Thymus (tissue), 11 donors: ENCODE measurements at regions not wholly inside any gene's neighbourhood (a gene's known extent, or its start where the extent isn't known, plus 50 kb on each side); places are given as distances from the start of the nearest gene placed in this dataset.

Source experiments
- DNase-seq, 9 donors: peaks; one replicate each; pipeline ENCODE4 v3.0.0-alpha.2; 2013; ENCODE audit warnings: low spot score in 9 of 9, low read depth in 6 of 9, missing footprints in 1 of 9
- H3K27ac ChIP-seq, 2 donors: one replicate each; pipeline ENCODE4 v1.5.1; 2013; ENCODE audit warnings: control low read depth in 1 of 2, low read depth in 1 of 2, low read length in 1 of 2, mild to moderate bottlenecking in 1 of 2, moderate library complexity in 1 of 2
- H3K27me3 ChIP-seq, 2 donors: one replicate each; pipeline ENCODE4 v1.5.1; 2013; ENCODE audit warnings: low read length in 1 of 2; ENCODE audit not compliant: control insufficient read depth in 2 of 2, insufficient read depth in 1 of 2
- H3K36me3 ChIP-seq, 2 donors: one replicate each; pipeline ENCODE4 v1.5.1; 2013; ENCODE audit warnings: low read length in 1 of 2, mild to moderate bottlenecking in 1 of 2, moderate library complexity in 1 of 2; ENCODE audit not compliant: control insufficient read depth in 2 of 2, insufficient read depth in 2 of 2
- H3K4me1 ChIP-seq, 2 donors: one replicate each; pipeline ENCODE4 v1.5.1; 2013; ENCODE audit warnings: low read length in 2 of 2; ENCODE audit not compliant: control insufficient read depth in 2 of 2, insufficient read depth in 2 of 2
- H3K4me3 ChIP-seq, 2 donors: one replicate each; pipeline ENCODE4 v1.5.1; 2013; ENCODE audit warnings: low read length in 2 of 2, control low read depth in 1 of 2, mild to moderate bottlenecking in 1 of 2
- H3K9me3 ChIP-seq, 2 donors: one replicate each; pipeline ENCODE4 v1.5.1; 2013; ENCODE audit warnings: low read length in 1 of 2, mild to moderate bottlenecking in 1 of 2; ENCODE audit not compliant: control insufficient read depth in 2 of 2, insufficient read depth in 1 of 2
- WGBS: extraction: QIAGEN DNeasy Blood & Tissue Kit; methylation state at CpG from one replicate; pipeline ENCODE4 v1.1.7; 2013; 5-methylcytosine and 5-hydroxymethylcytosine counted together
- donor health status: healthy.

- no peaks in the 10 kb centered on the region for H3K36me3 ChIP-seq
- H3K4me1 ChIP-seq: peaks cover 22 to 40% of the 10 kb centered on the region in 2 donors
- H3K9me3 ChIP-seq: no peaks in the 10 kb centered on the region
- H3K27me3 ChIP-seq: no peaks in the 10 kb centered on the region
- WGBS: 87% methylated on average over 6 of the region's 6 CpGs
- no peak overlapping the region for H3K4me3 ChIP-seq
- H3K27ac ChIP-seq: no peak overlapping the region
- DNase-seq: no peak
Observed at GRCh38 chr12:93247313-93247991, 130.3 kb upstream of the NUDT4 start.

DNA sequence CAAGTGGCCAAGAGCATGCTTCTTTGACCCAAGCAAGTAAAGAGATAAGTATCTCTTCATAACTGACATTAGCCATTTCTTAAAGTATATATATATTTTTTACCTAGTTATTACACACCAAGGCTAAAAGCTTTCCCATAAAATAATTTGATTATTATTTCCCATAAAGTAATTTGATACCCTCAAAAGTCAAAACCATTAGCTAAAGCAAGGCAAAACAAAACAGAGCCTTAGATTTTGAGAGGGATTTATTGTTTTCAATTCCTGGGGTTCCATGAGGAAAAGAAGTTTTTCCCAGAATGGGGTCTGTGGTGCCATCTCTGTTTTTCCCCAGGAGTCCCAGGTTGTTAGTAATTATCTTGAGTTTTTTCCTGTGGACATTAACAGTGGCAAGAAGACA, 125.5 kb upstream of the NUDT4 start:
- Histone ChIP-seq H3K4me3 (no peak overlapping the region), H3K4me1 (peaks cover 0 to 7% of the 10 kb centered on the region in 2 donors), H3K27ac (no peak overlapping the region), H3K27me3 (no peaks in the 10 kb centered on the region), H3K9me3 (peaks cover 2 to 11% of the 10 kb centered on the region in 2 donors), H3K36me3 (no peaks in the 10 kb centered on the region)
- no peak for DNase-seq

GRCh38 chr12:93254911-93255310, 122.8 kb upstream of the NUDT4 start:
- Histone ChIP-seq H3K9me3 (peaks cover 2 to 11% of the 10 kb centered on the region in 2 donors), H3K4me1 (no peaks in the 10 kb centered on the region), H3K36me3 (no peaks in the 10 kb centered on the region), H3K27ac (no peak overlapping the region), H3K27me3 (no peaks in the 10 kb centered on the region), H3K4me3 (no peak overlapping the region)
- DNase-seq: no peak

GRCh38 chr12:93256256-93256969, 121.3 kb upstream of the NUDT4 start:
- H3K4me1 ChIP-seq: no peaks in the 10 kb centered on the region
- H3K27me3 ChIP-seq: no peaks in the 10 kb centered on the region
- H3K4me3 ChIP-seq: no peak overlapping the region
- H3K9me3 ChIP-seq: peaks cover 2 to 11% of the 10 kb centered on the region in 2 donors
- no peak overlapping the region for H3K27ac ChIP-seq
- WGBS: 97% methylated on average over 2 of the region's 2 CpGs
- no peak for DNase-seq
- H3K36me3 ChIP-seq: no peaks in the 10 kb centered on the region

GRCh38 chr12:93261505-93262094, 116.1 kb upstream of the NUDT4 start:
- no peak for DNase-seq
- Histone ChIP-seq H3K27me3 (no peaks in the 10 kb centered on the region), H3K4me1 (no peaks in the 10 kb centered on the region), H3K27ac (no peak overlapping the region), H3K36me3 (no peaks in the 10 kb centered on the region), H3K9me3 (no peaks in the 10 kb centered on the region), H3K4me3 (no peak overlapping the region)
- WGBS: 99% methylated on average over 5 of the region's 5 CpGs

DNA sequence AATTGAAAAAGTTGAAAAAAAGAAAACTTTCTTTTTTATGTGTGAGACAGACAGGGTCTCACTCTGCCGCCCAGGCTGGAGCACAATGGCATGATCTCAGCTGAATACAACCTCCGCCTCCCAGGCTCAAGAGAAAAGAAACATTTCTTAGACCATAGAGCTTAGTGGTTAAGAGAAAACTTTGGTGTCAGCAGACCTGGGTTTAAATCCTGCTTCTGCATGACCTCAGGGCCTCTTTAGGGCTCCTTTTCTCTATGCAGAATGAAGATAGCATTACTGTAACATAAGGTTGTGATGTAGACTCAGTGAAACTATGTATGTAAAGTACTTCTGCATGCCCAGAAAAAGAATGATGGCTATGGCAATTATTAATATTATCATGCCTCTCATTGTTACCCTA, 104.7 kb upstream of the NUDT4 start:
- Histone ChIP-seq H3K36me3 (no peaks in the 10 kb centered on the region), H3K27ac (no peak overlapping the region), H3K4me1 (peaks cover 7 to 11% of the 10 kb centered on the region in 2 donors), H3K4me3 (no peak overlapping the region), H3K27me3 (no peaks in the 10 kb centered on the region), H3K9me3 (no peaks in the 10 kb centered on the region)
- 97% methylated on average over 2 of the region's 2 CpGs for WGBS
- DNase-seq: no peak

- no peaks in the 10 kb centered on the region for H3K27me3 ChIP-seq
- peak in 7 of 9 donors; percentile 8 to 54 (median 18) for DNase-seq
- no peak overlapping the region for H3K27ac ChIP-seq
- H3K36me3 ChIP-seq: no peaks in the 10 kb centered on the region
- H3K9me3 ChIP-seq: no peaks in the 10 kb centered on the region
- no peak overlapping the region for H3K4me3 ChIP-seq
- WGBS: 34% methylated on average over 8 of the region's 8 CpGs
- H3K4me1 ChIP-seq: peaks cover 7 to 11% of the 10 kb centered on the region in 2 donors
Observed at GRCh38 chr12:93273834-93274564, 103.7 kb upstream of the NUDT4 start.

DNA sequence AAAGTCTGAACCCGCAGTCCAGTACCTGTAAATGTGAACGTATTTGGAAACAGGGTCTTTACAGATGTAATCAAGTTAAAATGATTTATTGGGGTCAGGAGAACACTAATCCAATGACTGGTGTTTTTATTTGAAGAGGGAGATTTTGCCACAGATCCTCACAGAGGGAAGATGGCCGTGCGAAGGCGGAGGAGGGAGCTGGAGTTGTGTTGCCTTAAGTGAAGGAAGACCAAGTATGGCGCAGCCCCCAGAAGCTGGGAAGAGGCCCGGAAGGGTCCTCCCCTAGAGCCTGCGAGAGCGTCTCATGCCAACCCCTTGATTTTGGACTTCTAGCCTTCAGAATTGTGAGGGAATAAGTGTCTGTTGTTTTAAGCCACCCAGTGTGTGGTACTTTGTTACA, 102.8 kb upstream of the NUDT4 start:
- H3K36me3 ChIP-seq: no peaks in the 10 kb centered on the region
- no peaks in the 10 kb centered on the region for H3K9me3 ChIP-seq
- WGBS: 93% methylated on average over 9 of the region's 9 CpGs
- H3K27ac ChIP-seq: no peak overlapping the region
- no peak for DNase-seq
- peaks cover 11 to 15% of the 10 kb centered on the region in 2 donors for H3K4me1 ChIP-seq
- no peak overlapping the region for H3K4me3 ChIP-seq
- H3K27me3 ChIP-seq: no peaks in the 10 kb centered on the region

DNA sequence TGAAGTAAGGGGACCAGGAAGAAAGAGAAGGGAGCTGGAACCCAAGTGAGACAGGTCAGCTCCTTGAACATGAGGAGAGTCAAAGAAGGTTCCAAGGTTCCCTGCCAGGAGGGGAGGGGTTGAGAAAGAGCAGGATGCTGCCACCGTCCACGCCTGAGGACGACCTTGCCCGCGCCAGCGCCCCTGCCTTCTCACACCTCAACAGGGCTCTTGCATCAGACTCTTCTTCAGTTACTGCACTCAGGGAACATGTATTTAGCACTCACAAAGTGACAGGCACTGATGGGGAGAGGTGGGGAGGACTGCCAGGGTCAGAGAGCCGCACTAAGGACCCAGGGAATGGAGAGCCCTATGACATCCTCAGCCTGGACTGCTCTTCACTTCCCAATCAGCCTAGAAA, 102.1 kb upstream of the NUDT4 start:
- DNase-seq: no peak
- peaks cover 13 to 17% of the 10 kb centered on the region in 2 donors for H3K4me1 ChIP-seq

More for the DNA sequence above, 102.1 kb upstream of the NUDT4 start:
- no peaks in the 10 kb centered on the region for H3K36me3 ChIP-seq
- no peaks in the 10 kb centered on the region for H3K27me3 ChIP-seq
- no peaks in the 10 kb centered on the region for H3K9me3 ChIP-seq
- no peak overlapping the region for H3K4me3 ChIP-seq
- 92% methylated on average over 7 of the region's 7 CpGs for WGBS
- no peak overlapping the region for H3K27ac ChIP-seq
